ENCODE measurements at regions not wholly inside any gene's neighbourhood (a gene's known extent, or its start where the extent isn't known, plus 50 kb on each side); places are given as distances from the start of the nearest gene placed in this dataset.

DNA sequence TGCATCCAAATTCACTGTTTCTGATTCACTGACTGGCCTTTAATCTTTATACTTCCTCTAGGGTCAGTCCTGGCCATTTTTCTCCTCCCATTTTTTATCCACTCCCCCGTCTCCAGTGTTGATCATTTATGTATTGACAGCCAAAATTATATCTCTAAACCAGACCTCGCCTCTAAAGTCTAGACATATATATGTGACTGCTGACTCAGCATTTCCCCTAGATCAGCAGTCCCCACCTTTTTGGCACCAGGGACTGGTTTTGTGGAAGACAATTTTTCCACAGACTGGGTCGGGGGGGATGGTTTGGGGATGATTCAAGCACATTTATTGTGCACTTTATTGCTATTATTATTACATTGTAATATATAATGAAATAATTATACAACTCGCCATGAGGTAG is 88.3 kb upstream of the DAAM1 start (continued):
- TF ChIP-seq, protein P1, sequence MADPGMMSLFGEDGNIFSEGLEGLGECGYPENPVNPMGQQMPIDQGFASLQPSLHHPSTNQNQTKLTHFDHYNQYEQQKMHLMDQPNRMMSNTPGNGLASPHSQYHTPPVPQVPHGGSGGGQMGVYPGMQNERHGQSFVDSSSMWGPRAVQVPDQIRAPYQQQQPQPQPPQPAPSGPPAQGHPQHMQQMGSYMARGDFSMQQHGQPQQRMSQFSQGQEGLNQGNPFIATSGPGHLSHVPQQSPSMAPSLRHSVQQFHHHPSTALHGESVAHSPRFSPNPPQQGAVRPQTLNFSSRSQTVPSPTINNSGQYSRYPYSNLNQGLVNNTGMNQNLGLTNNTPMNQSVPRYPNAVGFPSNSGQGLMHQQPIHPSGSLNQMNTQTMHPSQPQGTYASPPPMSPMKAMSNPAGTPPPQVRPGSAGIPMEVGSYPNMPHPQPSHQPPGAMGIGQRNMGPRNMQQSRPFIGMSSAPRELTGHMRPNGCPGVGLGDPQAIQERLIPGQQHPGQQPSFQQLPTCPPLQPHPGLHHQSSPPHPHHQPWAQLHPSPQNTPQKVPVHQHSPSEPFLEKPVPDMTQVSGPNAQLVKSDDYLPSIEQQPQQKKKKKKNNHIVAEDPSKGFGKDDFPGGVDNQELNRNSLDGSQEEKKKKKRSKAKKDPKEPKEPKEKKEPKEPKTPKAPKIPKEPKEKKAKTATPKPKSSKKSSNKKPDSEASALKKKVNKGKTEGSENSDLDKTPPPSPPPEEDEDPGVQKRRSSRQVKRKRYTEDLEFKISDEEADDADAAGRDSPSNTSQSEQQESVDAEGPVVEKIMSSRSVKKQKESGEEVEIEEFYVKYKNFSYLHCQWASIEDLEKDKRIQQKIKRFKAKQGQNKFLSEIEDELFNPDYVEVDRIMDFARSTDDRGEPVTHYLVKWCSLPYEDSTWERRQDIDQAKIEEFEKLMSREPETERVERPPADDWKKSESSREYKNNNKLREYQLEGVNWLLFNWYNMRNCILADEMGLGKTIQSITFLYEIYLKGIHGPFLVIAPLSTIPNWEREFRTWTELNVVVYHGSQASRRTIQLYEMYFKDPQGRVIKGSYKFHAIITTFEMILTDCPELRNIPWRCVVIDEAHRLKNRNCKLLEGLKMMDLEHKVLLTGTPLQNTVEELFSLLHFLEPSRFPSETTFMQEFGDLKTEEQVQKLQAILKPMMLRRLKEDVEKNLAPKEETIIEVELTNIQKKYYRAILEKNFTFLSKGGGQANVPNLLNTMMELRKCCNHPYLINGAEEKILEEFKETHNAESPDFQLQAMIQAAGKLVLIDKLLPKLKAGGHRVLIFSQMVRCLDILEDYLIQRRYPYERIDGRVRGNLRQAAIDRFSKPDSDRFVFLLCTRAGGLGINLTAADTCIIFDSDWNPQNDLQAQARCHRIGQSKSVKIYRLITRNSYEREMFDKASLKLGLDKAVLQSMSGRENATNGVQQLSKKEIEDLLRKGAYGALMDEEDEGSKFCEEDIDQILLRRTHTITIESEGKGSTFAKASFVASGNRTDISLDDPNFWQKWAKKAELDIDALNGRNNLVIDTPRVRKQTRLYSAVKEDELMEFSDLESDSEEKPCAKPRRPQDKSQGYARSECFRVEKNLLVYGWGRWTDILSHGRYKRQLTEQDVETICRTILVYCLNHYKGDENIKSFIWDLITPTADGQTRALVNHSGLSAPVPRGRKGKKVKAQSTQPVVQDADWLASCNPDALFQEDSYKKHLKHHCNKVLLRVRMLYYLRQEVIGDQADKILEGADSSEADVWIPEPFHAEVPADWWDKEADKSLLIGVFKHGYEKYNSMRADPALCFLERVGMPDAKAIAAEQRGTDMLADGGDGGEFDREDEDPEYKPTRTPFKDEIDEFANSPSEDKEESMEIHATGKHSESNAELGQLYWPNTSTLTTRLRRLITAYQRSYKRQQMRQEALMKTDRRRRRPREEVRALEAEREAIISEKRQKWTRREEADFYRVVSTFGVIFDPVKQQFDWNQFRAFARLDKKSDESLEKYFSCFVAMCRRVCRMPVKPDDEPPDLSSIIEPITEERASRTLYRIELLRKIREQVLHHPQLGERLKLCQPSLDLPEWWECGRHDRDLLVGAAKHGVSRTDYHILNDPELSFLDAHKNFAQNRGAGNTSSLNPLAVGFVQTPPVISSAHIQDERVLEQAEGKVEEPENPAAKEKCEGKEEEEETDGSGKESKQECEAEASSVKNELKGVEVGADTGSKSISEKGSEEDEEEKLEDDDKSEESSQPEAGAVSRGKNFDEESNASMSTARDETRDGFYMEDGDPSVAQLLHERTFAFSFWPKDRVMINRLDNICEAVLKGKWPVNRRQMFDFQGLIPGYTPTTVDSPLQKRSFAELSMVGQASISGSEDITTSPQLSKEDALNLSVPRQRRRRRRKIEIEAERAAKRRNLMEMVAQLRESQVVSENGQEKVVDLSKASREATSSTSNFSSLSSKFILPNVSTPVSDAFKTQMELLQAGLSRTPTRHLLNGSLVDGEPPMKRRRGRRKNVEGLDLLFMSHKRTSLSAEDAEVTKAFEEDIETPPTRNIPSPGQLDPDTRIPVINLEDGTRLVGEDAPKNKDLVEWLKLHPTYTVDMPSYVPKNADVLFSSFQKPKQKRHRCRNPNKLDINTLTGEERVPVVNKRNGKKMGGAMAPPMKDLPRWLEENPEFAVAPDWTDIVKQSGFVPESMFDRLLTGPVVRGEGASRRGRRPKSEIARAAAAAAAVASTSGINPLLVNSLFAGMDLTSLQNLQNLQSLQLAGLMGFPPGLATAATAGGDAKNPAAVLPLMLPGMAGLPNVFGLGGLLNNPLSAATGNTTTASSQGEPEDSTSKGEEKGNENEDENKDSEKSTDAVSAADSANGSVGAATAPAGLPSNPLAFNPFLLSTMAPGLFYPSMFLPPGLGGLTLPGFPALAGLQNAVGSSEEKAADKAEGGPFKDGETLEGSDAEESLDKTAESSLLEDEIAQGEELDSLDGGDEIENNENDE (IDR thresholded peaks at IDR 0.05; ENCODE audit: insufficient replicate concordance, low read length), result no peak
- TF ChIP-seq HDAC6 (IDR thresholded peaks at IDR 0.05; ENCODE audit: low read depth, low read length), result no peak
- TF ChIP-seq RBBP5 (IDR thresholded peaks at IDR 0.05; ENCODE audit: borderline replicate concordance, low read depth, low read length), result no peak
